Hematopoietic multipotent progenitor cell treated with erythropoietin and hydrocortisone succinate and interleukin-3 and kit ligand, for 4 days (in vitro differentiated cells): ENCODE measurements at regions not wholly inside any gene's neighbourhood (a gene's known extent, or its start where the extent isn't known, plus 50 kb on each side); places are given as distances from the start of the nearest gene placed in this dataset.

Experiments
- DNase-seq: peaks from one replicate; pipeline ENCODE4 v3.0.0-alpha.2; 2015

DNA sequence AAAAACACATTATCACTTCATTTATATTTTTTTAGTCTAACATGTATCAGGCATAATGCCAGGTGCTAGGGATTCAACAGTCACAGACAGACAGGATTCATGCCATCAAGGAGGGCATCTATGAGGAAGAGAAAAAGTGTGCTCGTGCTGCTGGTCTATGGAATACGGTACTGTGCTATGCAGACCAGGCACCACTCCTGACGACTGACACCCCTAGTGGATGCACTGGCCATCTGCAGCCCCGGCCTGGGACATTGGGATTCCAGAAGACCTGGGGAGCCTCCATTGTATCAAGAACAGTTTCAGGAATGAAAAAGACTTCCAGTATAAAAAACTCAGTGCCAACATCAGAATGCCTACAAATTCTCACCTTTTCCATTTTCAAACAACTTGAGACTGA is 94.0 kb downstream of the KLF12 start:
- DNase-seq = peak; percentile 46

DNA sequence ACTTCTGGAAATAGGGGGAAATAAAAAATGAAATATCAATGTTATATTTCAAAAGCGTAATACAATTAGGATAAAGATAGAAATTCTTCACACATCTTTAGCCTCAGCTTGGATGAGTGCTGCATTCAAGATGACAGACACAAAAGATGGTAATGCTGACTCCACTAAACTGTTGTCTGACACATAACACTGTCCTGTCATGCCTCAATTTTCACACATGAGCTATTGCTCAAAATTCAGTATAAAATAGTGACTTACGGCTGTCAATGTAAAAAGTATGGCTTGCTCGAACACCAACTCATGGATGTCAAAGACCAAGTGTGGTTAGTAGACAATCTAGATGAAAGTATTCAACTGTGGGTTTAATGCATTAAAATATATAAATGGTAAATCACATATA is 94.5 kb downstream of the KLF12 start:
- no peak for DNase-seq

DNA sequence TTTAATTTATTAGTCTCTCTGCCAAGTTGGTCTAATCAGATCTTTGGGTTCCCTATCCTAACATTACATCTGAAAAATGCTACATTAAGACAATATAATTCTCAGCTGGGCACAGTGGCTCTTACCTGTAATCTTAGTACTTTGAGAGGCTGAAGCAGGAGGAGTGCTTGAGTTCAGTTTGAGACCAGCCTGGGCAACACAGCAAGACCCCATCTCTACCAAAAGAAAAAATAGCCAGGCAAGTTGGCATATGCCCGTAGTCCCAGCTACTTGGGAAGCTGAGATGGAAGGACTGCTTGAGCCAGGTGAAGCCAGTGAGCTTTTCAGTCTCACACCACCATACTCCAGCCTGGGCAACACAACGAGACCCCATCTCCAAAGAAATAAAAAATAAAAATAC is 95.0 kb downstream of the KLF12 start:
- DNase-seq = no peak

DNA sequence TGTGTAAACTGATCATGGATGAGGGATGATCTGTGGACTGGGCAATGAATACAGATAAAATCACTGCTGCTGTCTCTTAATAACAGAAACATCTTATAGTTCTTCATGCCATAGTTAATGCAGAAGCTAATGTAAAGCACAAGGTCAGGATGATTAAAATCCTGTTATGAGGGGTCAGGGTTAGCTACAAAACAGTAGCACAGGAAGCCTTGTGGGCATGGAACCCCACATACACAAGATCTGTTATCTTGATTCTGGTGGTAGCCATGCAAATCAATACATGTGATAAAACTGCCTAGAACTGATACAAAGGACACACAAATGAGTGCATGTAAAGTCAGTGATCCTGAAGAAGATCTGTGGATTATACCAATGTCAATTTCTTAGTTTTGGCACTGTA is 96.4 kb downstream of the KLF12 start:
- DNase-seq = peak; percentile 30

DNA sequence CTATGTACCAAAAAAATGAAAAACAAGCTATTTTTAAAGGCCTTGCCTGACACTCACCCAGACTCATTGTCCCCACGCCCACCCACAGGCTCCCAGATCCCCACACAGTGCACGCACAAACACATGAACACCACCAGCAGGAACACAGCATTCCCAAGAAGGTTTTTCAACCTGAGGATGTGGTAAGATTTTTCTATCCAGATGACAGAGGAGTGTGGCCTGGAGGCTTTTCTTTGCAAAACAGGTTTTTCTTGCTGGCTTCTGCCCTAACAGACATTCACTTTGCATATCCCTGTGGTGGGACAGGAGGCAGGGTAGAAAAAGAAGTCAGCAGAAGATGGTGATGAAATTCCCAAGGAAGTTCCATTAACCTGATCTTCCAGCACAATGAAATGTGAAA is 97.8 kb downstream of the KLF12 start:
- DNase-seq = no peak

DNA sequence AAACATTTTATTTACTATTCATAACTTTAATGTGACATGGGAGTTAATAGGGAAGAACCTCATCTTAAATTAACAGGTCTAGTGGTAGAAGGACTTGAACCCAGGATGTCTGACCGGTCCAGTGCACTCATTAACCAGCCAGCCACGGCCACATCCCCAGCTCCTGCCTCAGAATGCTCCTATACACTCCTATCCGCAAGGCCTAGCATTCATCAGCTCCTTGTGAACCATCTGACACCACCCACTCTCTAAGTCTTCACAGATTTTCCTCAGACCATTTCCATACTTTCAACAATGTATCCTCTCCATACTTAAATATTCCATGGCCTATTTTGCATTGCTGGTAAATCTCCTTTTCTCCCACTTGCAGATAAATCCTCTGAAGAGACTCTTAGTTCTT is 98.3 kb downstream of the KLF12 start:
- no peak for DNase-seq

DNA sequence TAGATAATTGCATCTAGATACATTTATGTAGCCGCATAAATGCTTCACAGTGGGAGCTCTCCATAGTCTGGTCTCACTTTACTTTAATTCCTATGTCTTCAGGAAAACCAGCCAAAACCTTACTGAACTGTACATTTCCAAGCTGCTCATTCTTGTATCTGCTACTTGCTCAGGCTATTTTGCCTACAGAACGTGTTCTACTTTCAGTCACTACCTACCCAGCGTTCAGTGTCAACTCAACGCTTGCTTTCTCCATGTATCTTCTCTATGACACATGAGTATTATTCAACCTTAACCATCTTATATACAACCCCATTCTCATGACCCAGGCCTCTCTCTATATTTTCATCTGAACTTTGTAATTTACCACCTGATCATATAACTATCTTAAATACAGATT is 101.9 kb downstream of the KLF12 start:
- DNase-seq = no peak

DNA sequence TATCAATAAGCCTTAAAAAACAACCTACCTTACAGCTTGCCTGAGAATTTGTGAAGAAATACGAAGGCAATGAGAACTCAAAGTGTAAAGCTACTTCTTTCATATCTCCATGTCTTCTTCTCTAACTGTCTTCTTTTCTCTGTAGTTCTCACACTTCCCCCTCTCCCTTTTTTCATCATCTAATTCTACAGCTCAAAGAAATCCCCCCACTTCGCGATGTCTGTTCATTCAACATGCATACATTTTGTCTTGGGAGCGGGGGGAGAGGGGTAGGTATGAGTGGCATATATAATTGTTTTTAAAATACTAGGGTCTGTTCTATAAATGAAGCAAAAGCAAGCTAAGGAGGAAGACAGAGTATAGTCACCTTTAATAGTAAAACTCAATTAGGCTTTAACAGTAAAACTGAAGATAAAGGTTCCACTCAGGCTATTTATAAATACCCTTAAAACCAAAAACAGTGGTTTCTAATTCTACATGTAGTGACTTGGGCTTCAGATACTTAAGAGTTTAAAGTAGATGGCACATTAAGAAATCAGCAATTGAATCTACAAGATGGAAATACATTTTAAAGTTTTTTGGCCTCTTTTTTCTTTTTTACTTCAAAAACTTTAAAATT is 106.9 kb downstream of the KLF12 start:
- no peak for DNase-seq

DNA sequence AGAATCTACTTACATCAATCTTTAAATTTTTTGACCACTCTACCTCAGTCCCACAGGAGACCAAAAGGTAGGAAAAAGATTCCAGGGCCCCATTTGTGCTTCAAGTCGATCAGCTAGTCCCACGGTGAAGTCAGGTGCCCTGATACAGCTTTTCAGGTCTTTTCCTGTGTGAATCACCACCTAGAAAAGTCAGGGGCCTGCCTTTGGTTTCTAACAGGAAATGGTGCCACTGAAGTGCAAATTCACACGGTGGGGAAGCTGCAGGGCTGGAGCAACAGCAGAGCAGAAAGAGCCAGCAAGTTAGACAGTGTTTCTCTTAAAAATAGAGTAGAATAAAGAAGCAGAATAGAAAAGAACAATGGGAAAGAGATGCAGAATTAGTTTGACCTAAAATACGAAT is 107.5 kb downstream of the KLF12 start:
- peak; percentile 36 for DNase-seq

DNA sequence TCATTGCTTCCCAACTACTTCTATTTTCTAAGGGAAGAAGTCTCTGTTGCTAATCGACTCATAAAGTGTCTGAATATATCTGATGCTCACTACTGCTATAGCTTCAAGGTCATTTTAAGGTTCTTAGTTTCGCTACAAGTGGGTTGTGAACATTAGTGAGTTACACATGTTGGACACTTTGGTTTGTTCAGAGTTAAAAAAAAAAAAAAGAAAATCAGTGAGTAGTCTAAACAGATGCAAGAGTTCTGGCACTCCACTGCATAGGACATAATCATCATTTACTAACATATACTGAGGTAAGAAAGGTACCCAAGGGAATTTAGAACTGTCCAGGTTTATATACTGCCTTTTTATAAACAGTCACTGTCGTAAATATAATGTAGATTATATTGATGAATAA is 108.8 kb downstream of the KLF12 start:
- no peak for DNase-seq

DNA sequence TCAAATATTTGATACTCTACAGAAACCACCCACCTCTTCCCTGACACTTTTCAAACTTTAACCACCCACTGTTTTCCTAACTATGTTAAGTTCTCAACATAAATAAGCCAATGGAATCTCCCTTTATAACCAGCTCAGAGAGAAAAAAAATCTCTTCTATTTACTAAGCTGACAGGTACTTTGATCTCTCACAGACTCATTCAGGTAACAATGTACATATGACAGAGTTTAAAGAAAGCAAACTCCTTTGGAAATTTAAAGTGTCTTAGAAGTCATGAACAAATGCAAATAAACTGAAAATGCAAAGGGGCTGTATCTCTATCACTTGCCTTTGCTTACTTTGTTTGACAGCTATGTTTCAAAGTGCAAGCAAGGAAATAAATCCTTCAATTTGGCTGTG is 109.3 kb downstream of the KLF12 start:
- DNase-seq = no peak

DNA sequence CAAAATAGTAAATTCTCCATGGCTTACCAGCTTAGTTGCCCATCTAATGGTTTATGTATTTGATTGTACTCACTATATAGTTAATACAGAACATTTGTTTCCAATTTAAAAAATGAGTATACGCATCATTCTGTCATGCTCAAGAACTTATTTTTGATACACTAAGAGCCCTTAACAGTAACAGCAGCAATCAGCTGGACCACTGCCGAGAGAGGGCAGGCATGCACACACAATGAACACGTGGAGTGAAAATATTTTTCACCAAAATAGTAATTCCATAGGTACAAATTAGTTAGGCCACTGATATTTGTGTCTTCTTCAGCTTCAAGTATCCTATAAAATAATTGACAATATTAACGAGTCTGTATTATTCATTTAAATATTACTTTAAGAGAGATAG is 109.9 kb downstream of the KLF12 start:
- DNase-seq = no peak

DNA sequence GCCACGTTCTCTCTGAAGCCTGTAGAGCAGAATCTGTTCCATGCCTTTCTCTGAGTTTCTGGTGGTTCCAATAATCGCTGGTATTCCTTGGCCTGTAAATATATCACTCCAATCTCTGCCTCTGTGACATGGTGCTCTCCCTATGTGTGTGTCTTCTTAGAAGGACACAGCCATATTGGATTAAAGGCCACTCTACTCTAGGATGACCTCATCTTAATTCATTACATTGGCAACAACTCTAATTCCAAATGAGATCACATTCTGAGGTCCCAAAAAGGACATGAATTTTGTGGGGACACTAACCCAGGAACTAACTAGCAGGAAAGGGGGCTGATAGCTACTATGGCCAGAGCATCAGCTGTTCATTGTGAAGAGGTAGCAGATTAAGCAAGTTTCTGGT is 110.7 kb downstream of the KLF12 start:
- no peak for DNase-seq

DNA sequence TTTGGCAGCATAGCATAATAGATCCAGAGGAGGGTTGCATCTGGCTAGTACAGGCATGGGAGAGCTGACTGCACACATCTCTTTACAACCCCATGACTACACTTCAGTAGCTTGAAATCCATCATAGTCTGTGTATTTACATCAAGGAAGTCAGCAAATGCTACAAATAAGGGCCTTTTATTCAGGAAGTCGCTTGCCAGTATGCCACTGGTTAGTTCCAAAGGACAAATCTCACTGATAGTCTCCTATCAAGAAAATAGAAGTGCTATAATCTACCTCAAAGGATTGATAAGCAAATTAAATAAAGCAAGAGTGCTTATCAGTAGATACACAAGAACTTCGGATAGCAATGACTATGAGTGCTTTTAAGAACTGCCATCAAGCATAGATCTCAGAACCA is 112.7 kb downstream of the KLF12 start:
- DNase-seq = no peak

DNA sequence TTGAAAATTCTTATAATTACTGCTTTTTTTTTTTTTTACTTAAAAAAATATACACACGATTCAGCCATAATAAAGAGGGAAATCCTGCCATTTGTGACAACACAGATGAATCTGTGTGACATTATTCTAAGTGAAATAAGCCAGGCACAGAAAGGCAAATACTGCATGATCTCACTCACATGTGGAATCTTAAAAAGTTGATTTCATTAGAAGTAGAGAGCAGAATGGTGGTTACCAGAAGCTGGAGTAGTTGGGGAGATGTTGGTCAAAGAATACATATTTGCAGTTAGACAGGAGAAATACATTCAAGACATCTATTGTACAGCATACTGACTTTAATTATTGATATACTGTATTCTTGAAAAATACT is 116.2 kb downstream of the KLF12 start:
- DNase-seq = no peak

DNA sequence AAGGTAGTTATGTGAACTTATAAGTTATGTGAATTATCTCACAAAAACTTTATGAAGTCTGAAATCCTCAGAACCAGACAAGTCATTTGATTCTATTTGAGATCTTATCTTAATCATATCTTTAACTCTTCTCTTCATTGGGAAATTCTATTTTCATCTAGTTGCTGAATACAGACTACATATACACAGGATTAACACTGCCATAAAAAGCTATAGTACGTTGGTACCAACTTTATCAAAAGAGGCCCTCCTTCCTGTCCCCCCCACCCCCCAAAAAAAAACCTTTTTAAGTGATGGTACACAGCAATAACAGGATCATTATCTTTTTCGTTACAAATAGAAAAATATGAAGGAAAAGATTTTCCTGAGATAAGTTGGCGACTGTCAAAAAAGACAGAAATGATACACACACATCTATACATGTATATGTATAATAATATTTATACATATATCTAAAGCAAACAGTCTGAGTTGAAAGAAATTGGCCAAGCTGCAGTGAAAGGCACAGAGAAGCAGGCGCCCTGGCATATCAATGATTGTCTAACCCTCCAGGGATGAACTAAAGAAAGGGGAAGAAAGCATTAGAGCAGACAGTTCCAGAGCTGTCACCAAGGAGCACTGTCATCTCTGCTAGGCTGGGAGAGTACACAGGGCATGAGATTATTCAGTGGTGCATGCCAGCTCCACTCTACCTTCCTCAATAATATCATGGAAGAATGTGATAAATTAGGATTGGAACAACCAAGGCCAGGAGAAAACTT is 116.7 kb downstream of the KLF12 start:
- peak; percentile 12 for DNase-seq

DNA sequence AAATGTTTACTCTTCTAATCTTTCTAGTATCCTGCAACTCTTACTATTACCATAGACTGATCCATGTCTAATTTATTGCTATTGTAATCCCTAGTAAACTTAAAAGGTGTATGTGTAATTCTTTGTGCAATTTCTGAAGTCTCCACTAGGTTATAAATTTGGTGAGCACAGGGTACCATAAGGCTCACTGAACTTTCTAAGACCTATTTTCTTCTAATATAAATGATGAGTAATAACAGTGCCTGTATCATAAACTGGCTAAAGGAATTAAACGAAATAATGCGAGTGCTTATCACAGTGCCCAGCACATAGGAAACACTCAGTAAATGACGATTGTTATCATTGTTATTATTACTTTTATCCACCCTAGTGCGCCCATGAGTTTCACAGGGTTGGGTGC is 119.1 kb downstream of the KLF12 start:
- peak; percentile 26 for DNase-seq

DNA sequence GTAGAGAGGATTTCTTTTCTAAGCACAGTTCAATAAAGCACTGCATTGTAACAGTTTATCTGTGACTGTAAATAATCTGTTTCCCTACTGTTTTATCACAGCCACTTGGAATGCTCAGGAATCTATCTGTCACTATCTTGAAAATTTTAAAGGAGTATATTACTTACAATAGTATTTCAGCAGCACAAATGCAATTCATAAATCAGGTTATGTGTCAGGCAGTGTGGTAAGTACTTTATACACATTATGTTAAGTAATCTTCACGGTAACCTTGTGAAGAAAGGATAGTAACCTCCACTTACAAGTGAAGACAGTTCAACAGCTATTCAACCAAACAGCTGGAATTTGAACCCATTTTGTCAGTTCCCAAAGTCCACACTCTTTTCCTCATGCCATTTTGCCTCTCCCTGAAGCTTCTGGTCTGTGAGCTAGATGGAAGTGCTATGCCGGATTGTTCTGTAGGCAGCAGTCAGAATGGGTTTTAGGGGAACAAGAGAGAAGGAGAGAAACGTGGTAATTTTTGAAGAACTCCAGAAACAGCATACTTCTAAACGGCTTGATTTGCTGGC is 125.0 kb downstream of the KLF12 start:
- no peak for DNase-seq

DNA sequence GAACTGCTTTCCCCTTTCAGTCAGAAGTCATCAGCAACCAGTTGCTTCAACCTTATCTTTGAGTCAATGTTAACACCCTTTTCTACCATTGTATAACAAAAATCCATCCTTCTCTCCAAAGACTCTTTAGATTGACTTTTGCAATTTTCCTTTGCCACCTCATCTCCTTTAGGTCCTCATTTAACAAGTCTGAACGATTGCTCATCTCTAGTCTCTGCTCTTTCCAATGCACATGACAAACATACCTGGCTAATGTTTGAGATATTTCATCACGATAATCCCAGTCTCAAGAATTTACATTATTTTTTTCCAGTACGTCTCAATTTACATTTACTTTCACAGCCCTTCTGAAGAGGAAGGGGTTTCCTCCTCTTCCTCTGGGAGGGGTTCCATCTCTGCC is 127.5 kb downstream of the KLF12 start:
- no peak for DNase-seq

DNA sequence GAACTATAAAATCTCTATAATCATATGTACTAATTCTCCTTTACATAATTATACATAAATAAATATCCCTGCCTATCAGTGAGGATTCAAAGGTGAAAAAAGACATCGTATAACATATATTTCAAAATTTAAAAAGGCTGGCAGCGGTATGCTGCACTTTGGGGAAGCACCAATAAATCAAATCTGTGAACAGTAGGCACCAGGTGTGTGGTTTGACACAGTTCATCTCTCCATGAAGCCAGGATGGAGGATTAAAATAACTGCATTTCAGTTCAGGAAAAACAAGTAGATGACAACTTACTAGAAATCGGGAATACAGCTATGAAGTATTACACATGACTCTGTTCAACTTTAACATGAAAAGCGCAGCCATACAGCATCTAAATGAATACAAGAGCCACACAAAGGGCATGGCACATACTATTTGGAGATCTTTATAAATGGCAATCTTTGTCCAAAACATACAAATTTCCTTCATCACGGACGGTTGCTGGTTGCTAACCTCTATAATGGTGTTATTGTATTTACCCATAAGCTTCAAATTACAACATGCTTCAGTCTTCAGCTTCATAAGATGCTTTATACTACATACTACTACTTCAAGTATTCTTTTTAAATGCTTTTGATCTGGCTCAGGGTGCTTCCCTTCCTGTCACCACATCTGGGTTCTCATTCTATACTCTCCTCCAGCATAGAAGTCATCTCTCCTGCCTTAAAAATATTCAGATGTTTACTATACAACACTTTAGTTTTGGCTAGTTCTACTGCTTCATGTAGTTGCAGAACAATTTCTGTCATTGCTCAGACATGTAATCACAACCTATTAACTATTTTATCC is 128.7 kb downstream of the KLF12 start:
- no peak for DNase-seq

DNA sequence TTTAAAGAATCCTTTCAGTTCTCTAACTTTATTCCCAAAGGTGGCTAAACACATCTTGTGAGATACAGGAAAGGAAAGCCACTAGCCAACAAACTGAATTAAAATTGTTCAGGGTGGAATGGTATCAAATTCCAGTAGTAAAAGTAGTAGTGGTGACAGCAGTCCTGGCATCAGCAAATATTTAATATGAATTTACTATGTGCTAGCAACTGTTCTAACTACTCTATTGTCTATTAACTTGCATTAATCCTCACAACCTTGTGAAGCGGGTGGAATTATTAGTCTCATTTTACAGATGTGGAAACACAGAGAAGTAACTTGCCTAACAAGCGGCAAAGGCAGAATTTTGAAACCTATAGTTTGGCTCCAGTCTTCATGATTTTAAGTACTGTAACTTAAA is 130.1 kb downstream of the KLF12 start:
- no peak for DNase-seq

DNA sequence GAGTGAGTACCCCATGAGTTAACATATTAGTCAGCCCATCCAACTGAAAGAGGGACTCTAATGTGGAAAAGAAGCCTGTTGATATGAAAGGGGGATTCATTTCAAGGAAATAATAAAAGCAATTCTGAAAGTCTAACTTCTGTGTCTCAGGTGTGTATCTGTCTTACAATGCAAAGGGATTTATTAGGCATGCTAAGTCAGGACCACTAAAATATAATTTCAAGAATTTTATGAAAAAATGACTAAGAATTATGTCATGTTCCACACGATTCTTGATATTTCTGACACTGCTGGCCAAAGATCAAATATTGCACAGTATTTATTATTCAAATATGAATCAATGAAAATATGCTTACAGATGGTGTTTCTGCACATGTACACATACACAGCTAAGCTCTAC is 130.8 kb downstream of the KLF12 start:
- DNase-seq = no peak

DNA sequence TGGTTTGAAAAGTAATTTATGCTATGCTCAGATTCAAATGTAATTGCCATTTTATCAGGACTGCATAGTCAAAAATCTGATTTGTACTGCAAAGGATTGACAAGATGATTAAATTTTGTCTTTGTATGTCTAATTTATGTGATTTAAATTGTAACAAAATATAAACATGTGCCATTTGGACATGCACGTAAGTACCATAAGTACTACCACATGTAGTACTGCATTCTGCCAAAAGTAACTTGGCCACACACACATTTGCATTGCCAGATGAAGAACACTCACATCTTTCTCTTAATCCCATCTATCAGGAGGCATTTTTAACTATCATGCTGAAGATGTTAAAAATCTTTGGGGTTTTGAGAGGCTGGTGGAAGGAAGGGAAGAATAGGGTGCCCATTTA is 133.3 kb downstream of the KLF12 start:
- no peak for DNase-seq

DNA sequence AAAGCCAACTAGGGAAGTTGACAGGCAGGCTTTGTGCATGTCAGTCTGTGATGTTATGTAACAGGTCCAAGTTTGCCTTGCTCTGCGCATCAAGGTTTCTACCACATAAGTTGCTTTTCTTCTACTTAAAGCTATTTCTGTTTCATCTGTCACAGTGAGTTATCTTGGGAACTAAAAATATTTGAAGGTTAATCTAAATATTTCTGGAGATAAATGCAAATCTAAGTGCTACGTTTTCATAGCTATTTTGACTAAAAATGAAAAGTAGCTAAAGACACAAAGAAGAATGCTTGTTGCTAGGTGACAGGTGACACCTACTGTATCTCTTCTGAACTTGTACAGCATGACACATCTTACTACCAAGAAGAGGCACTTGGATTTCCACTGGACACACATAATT is 135.6 kb downstream of the KLF12 start:
- DNase-seq = no peak
